HEK293 (cell line): ENCODE measurements at regions not wholly inside any gene's neighbourhood (a gene's known extent, or its start where the extent isn't known, plus 50 kb on each side); places are given as distances from the start of the nearest gene placed in this dataset.

Experiments
- ZNF146 ChIP-seq: fragments of 450-650 bp; formaldehyde crosslinking; IDR thresholded peaks from 2 replicates; pipeline ENCODE4 v1.5.1; 2016; ENCODE audit warnings: missing biosample characterization, missing genetic modification characterization
- ZNF157 ChIP-seq: fragments of 450-650 bp; formaldehyde crosslinking; IDR thresholded peaks from 2 replicates; pipeline ENCODE4 v1.5.1; 2016; ENCODE audit warnings: missing biosample characterization, missing genetic modification characterization
- ZNF214 ChIP-seq: fragments of 450-650 bp; formaldehyde crosslinking; IDR thresholded peaks from 2 replicates; pipeline ENCODE4 v1.5.1; 2017; ENCODE audit warnings: missing biosample characterization, mild to moderate bottlenecking, missing genetic modification characterization, borderline replicate concordance
- TF ChIP-seq, protein P1 (sequence below): fragments of 450-650 bp; formaldehyde crosslinking; IDR thresholded peaks from 2 replicates; pipeline ENCODE4 v1.5.1; 2016; ENCODE audit warnings: missing biosample characterization, missing genetic modification characterization
- TF ChIP-seq, protein P2 (sequence below): fragments of 450-650 bp; formaldehyde crosslinking; IDR thresholded peaks from 2 replicates; pipeline ENCODE4 v1.5.1; 2016; ENCODE audit warnings: missing biosample characterization, missing genetic modification characterization
- TF ChIP-seq, protein P3 (sequence below): fragments of 450-650 bp; formaldehyde crosslinking; optimal IDR thresholded peaks from 2 replicates; pipeline ENCODE3; 2016; ENCODE audit warnings: missing biosample characterization, mild to moderate bottlenecking, missing genetic modification characterization

DNA sequence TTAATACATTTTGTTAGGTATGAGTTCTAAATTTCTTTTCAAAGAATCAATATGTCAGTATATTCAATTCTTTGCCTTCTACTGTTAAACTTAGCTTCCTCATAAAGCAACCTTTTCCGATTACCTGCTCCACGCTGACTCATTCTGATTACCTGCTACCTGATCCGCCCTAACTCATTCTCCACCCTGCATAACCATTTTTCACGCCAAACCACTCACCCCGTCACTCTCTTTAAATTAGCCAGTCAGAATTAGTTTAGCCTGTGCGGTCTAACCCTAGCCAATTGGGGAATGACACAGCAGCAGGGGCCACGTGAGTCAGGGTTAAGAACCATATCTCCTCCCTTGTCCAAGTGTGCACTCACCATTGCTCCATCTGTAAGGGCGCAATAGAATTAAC, 72.2 kb upstream of the FICD start:
- TF ChIP-seq ZNF146 (tag by site-specific recombination) (no peak), ZNF157 (tag by site-specific recombination) (no peak), ZNF214 (tag by site-specific recombination) (no peak)
- TF ChIP-seq, protein P1, sequence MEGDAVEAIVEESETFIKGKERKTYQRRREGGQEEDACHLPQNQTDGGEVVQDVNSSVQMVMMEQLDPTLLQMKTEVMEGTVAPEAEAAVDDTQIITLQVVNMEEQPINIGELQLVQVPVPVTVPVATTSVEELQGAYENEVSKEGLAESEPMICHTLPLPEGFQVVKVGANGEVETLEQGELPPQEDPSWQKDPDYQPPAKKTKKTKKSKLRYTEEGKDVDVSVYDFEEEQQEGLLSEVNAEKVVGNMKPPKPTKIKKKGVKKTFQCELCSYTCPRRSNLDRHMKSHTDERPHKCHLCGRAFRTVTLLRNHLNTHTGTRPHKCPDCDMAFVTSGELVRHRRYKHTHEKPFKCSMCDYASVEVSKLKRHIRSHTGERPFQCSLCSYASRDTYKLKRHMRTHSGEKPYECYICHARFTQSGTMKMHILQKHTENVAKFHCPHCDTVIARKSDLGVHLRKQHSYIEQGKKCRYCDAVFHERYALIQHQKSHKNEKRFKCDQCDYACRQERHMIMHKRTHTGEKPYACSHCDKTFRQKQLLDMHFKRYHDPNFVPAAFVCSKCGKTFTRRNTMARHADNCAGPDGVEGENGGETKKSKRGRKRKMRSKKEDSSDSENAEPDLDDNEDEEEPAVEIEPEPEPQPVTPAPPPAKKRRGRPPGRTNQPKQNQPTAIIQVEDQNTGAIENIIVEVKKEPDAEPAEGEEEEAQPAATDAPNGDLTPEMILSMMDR (tag by site-specific recombination) = no peak
- TF ChIP-seq, protein P2, sequence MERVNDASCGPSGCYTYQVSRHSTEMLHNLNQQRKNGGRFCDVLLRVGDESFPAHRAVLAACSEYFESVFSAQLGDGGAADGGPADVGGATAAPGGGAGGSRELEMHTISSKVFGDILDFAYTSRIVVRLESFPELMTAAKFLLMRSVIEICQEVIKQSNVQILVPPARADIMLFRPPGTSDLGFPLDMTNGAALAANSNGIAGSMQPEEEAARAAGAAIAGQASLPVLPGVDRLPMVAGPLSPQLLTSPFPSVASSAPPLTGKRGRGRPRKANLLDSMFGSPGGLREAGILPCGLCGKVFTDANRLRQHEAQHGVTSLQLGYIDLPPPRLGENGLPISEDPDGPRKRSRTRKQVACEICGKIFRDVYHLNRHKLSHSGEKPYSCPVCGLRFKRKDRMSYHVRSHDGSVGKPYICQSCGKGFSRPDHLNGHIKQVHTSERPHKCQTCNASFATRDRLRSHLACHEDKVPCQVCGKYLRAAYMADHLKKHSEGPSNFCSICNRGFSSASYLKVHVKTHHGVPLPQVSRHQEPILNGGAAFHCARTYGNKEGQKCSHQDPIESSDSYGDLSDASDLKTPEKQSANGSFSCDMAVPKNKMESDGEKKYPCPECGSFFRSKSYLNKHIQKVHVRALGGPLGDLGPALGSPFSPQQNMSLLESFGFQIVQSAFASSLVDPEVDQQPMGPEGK = no peak
- TF ChIP-seq, protein P3, sequence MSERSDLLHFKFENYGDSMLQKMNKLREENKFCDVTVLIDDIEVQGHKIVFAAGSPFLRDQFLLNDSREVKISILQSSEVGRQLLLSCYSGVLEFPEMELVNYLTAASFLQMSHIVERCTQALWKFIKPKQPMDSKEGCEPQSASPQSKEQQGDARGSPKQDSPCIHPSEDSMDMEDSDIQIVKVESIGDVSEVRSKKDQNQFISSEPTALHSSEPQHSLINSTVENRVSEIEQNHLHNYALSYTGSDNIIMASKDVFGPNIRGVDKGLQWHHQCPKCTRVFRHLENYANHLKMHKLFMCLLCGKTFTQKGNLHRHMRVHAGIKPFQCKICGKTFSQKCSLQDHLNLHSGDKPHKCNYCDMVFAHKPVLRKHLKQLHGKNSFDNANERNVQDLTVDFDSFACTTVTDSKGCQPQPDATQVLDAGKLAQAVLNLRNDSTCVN (tag by site-specific recombination) = no peak
